ENCODE measurements at regions not wholly inside any gene's neighbourhood (a gene's known extent, or its start where the extent isn't known, plus 50 kb on each side); places are given as distances from the start of the nearest gene placed in this dataset.
A peak's percentile ranks its signal among the peaks of the same experiment; 100 is the strongest.

DNA sequence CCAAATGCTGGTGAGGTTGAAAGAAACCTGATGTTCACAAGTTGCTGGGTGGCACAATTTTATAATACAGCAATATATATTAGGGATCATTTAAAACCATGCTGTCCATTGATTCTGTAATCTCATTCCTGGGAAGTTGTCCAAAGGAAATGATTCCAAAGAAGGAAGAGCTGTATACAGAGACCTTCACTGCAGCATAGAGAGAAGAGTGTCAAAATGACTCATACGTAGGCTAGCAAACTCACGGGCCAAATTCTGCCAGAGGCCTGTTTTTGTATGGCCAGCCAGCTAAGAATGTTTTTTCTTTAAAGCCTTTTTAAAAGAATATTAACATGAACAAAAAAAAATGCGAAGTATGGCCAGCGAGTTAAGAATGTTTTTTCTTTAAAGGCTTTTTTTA, 69.2 kb upstream of the MED13L start:
- Histone ChIP-seq H3K4me2 (ENCODE audit: control insufficient read depth, extremely low read depth, insufficient read depth, low read depth, low read length) (peak overlapping the region; percentile 33), H2AFZ (ENCODE audit: control insufficient read depth, low read length) (no peak overlapping the region), H3K9me1 (ENCODE audit: control insufficient read depth, extremely low read depth, insufficient read depth, low read length) (no peaks in the 10 kb centered on the region), H4K20me1 (ENCODE audit: control insufficient read depth, extremely low read depth, insufficient read depth, low read length) (no peaks in the 10 kb centered on the region), H3K27me3 (ENCODE audit: control insufficient read depth, extremely low read depth, insufficient read depth, low read length) (no peaks in the 10 kb centered on the region), H3K36me3 (ENCODE audit: control insufficient read depth in 2 of 2, extremely low read depth in 1 of 2, insufficient read depth in 2 of 2, low read length in 2 of 2) (no peaks in the 10 kb centered on the region), H3K9me3 (ENCODE audit: control insufficient read depth, low read depth, low read length) (no peaks in the 10 kb centered on the region), H3K4me1 (ENCODE audit: control insufficient read depth, extremely low read depth, insufficient read depth, low read length) (no peaks in the 10 kb centered on the region), H3K79me2 (ENCODE audit: control insufficient read depth, insufficient read depth, low read length) (no peaks in the 10 kb centered on the region), H3K4me3 (ENCODE audit: control insufficient read depth in 2 of 3, extremely low read depth in 1 of 3, insufficient read depth in 2 of 3, low read depth in 1 of 3, low read length in 3 of 3) (no peak overlapping the region), H3K9ac (ENCODE audit: control insufficient read depth, extremely low read depth, insufficient read depth, low read length) (no peak overlapping the region), H3K27ac (ENCODE audit: control insufficient read depth, insufficient read depth, low read length) (no peak overlapping the region)
- FAIRE-seq (peak; percentile 75), DNase-seq (ENCODE audit: low read depth, low spot score) (no peak)
- dilution Hi-C loops (cut with MboI; ENCODE audit: extremely low pct_ligation_motif_present, low sequenced_read_pairs), result no loop called here
- TF ChIP-seq EZH2 (IDR thresholded peaks at IDR 0.05; ENCODE audit: low read length), result no peak
- TF ChIP-seq, protein P1, sequence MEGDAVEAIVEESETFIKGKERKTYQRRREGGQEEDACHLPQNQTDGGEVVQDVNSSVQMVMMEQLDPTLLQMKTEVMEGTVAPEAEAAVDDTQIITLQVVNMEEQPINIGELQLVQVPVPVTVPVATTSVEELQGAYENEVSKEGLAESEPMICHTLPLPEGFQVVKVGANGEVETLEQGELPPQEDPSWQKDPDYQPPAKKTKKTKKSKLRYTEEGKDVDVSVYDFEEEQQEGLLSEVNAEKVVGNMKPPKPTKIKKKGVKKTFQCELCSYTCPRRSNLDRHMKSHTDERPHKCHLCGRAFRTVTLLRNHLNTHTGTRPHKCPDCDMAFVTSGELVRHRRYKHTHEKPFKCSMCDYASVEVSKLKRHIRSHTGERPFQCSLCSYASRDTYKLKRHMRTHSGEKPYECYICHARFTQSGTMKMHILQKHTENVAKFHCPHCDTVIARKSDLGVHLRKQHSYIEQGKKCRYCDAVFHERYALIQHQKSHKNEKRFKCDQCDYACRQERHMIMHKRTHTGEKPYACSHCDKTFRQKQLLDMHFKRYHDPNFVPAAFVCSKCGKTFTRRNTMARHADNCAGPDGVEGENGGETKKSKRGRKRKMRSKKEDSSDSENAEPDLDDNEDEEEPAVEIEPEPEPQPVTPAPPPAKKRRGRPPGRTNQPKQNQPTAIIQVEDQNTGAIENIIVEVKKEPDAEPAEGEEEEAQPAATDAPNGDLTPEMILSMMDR (optimal IDR thresholded peaks at IDR 0.05 in 1 of 3, IDR thresholded peaks at IDR 0.05 in 1 of 3, conservative IDR thresholded peaks at IDR 0.05 in 1 of 3; ENCODE audit: extremely low read depth in 1 of 3, insufficient read depth in 2 of 3, low read length in 3 of 3), result no peak

DNA sequence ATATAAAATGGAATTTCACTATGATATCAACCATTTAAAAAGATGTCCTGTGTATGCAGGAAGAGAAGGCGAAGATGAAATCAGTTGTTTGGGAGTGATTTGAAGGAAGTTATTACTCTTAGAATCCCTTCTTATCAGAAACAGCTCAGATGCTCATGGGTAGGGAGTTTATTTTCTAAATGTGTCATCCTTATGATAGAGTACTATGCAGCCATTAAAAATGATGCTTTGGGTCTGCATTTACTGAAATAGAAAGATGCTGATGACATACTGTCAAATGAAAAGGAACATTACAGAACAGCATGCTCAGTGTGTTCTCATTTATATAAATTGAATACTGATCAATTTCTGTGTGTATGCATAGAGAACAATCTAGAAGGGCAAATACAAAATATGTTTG, 69.8 kb upstream of the MED13L start:
- Histone ChIP-seq H3K4me2 (ENCODE audit: control insufficient read depth, extremely low read depth, insufficient read depth, low read depth, low read length) (no peak overlapping the region), H3K27ac (ENCODE audit: control insufficient read depth, insufficient read depth, low read length) (no peak overlapping the region), H2AFZ (ENCODE audit: control insufficient read depth, low read length) (no peak overlapping the region)

More for the DNA sequence above, 69.8 kb upstream of the MED13L start:
- H3K36me3 ChIP-seq (ENCODE audit: control insufficient read depth in 2 of 2, extremely low read depth in 1 of 2, insufficient read depth in 2 of 2, low read length in 2 of 2), result no peaks in the 10 kb centered on the region
- H3K9me3 ChIP-seq (ENCODE audit: control insufficient read depth, low read depth, low read length), result no peaks in the 10 kb centered on the region
- H4K20me1 ChIP-seq (ENCODE audit: control insufficient read depth, extremely low read depth, insufficient read depth, low read length), result no peaks in the 10 kb centered on the region
- FAIRE-seq (no peak), DNase-seq (ENCODE audit: low read depth, low spot score) (no peak)
- dilution Hi-C loops (cut with MboI; ENCODE audit: extremely low pct_ligation_motif_present, low sequenced_read_pairs), result no loop called here
- no peaks in the 10 kb centered on the region for H3K4me1 ChIP-seq (ENCODE audit: control insufficient read depth, extremely low read depth, insufficient read depth, low read length)
- no peak overlapping the region for H3K9ac ChIP-seq (ENCODE audit: control insufficient read depth, extremely low read depth, insufficient read depth, low read length)
- TF ChIP-seq EZH2 (IDR thresholded peaks at IDR 0.05; ENCODE audit: low read length), result no peak
- TF ChIP-seq, protein P1 (optimal IDR thresholded peaks at IDR 0.05 in 1 of 3, IDR thresholded peaks at IDR 0.05 in 1 of 3, conservative IDR thresholded peaks at IDR 0.05 in 1 of 3; ENCODE audit: extremely low read depth in 1 of 3, insufficient read depth in 2 of 3, low read length in 3 of 3), result no peak
- no peaks in the 10 kb centered on the region for H3K27me3 ChIP-seq (ENCODE audit: control insufficient read depth, extremely low read depth, insufficient read depth, low read length)
- no peak overlapping the region for H3K4me3 ChIP-seq (ENCODE audit: control insufficient read depth in 2 of 3, extremely low read depth in 1 of 3, insufficient read depth in 2 of 3, low read depth in 1 of 3, low read length in 3 of 3)
- no peaks in the 10 kb centered on the region for H3K79me2 ChIP-seq (ENCODE audit: control insufficient read depth, insufficient read depth, low read length)
- H3K9me1 ChIP-seq (ENCODE audit: control insufficient read depth, extremely low read depth, insufficient read depth, low read length), result no peaks in the 10 kb centered on the region
